ENCODE measurements at regions not wholly inside any gene's neighbourhood (a gene's known extent, or its start where the extent isn't known, plus 50 kb on each side); places are given as distances from the start of the nearest gene placed in this dataset.

DNA sequence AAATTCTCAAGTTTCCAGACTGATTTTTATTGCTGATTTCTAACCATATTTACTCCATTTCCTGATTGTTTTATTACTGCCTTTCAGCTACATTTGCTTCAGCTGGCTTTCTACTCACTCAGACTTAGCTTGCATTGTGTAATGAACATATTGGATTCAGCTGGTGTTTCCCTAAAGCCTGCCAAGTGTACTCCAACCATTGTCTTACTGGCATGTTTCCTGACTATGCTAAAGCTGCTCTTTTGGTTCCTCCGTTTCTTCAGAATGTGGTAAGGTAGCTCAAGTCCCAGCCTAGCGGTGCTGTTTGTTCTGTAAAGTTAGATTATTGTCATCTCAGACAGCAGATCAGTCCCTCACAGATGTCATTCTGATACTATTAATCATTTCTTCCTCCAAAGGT, 53.1 kb upstream of the GLRA2 start:
- intact Hi-C loops (cut with DNase I) = no loop called here

DNA sequence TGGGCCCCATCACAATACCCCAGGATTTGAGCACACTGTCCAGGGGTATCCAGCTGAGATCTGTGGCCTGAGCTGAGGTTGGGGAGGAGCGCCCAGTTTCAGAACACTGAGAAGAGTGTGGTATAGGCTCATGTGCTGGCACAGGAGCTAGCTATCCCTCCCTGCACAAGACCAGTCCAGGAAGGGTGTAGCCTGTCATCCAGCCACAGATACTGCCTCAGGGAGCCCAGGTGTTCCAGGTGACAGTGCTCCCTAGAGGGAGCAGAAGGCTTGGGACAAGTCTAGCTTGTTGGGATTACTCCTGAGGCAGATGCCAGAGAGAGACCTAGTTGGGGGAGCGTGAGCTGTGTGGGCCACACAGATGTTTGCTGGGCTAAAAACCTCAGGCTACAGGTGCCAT, 79.6 kb upstream of the GLRA2 start:
- DNase-seq = no peak
- no peak for ATAC-seq
- intact Hi-C loops (cut with DNase I) = no loop called here

More for the DNA sequence above, 53.1 kb upstream of the GLRA2 start:
- no peak for DNase-seq
- ATAC-seq = peak in 1 of 2 donors; percentile 35

DNA sequence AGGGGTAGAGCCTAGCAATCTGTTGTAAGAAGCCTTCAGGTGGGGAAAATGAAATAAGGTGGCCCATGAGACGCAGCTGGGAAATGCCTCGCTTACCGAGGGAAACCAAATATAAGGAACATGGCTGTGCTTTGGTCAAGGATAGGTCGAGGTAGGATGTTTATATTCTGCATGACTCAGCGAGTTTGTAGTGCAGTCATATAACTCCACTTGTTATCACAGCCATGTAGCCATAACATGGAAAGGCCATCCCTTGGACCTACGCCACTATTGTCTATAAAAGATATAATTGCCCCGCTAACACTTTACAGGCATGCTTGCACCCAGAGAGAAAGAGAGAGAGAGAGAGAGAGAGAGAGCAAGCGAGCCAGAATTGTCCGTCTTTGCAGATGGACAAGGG, 80.9 kb upstream of the GLRA2 start:
- intact Hi-C loops (cut with DNase I) = no loop called here
- ATAC-seq (no peak), DNase-seq (no peak)

DNA sequence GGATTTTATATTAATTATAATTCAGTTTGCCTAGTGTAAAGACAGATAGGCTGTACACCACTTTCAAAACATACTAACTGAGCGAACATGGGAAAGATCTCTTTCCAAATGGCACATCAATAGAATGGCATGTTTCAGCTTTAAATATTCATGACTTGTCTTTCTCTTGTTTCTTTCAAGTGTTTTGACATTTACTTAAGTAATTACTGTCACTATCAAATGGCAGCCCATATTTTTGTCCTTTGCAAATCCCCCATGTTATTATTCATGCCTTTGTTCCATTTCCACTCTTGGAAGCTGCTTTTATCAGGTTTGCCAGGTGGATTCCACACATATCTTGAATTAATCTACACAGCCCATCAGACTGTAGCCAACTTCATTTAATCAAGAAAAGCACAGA, 89.2 kb upstream of the GLRA2 start:
- intact Hi-C loops (cut with DNase I) = no loop called here
- ATAC-seq (no peak), DNase-seq (no peak)

DNA sequence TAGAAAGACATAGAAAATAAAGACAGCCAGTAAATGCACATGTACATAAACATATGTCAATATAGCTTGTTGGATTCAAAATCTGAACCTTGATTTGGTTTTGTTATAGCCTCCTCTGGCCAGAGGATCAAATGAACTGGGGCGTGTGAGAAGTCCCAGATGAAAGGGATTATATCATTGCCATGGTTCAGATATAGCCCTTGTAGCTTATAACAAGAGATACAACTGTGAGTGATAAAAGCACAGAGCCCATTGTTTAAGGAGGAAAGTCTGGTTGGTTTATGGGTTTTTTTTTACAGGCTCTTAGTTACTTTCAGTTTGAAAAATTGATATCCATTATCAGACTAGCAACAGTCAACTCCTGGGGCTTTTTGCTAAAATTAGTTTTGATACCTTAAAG, 101.7 kb upstream of the GLRA2 start:
- intact Hi-C loops (cut with DNase I) = no loop called here
- DNase-seq (no peak), ATAC-seq (no peak)

DNA sequence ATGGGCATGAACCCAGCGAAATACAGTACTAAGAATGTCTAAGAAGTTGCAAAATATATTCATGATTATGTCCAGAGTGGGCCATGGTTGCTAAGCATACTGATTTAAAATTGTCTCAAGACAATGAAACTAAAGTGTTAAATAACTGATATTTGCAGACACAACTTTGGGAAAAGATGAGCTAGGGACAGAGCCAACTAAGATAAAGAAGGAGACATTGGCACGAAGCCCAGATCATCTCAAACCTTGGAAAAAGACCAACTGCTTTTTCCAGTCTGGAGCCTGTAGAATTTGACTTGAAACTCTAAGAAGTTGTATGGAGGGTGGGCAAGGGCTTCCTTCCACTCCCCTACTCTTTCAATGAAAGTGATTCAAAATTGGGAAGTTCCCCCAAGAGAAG, 108.5 kb upstream of the GLRA2 start:
- no peak for ATAC-seq
- no peak for DNase-seq
- intact Hi-C loops (cut with DNase I) = no loop called here

DNA sequence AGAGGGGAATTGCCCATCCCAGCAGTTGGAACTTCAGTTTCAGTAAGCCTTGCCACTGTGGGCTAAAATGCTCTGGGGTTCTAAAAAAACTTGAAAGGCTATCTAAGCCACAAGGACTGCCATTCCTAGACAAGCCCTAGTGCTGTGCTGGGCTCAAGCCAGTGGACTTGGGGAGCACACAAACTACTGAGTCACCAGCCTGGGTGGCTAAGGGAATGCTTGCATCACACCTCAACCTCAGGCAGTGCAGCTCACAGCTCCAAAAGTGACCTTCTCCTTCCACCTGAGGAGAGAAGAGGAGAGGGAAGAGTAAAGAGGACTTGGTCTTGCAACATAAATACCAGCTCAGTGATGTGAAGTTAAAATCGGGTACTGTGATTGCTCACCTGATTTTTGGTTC, 116.7 kb upstream of the GLRA2 start:
- no peak for ATAC-seq
- intact Hi-C loops (cut with DNase I) = no loop called here
- DNase-seq = no peak

DNA sequence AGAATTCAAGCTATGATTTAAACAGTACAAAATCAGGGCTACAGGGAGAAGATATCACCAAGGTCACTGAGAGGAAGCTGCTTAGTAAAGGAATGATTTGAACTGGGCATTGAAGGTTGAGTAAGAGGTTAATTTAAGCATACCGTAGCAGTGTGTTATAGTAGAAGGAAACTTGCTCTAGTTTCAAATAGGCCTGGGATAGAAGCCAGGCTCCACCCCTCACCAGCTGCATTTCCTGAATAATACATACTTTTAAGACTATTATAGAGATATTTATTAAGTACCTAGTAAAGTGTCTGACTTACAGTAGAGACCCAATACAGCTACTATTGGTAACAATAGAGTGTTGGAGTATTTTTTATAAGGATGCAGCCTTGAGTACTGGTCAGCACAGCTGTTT, 118.0 kb upstream of the GLRA2 start:
- intact Hi-C loops (cut with DNase I) = no loop called here
- DNase-seq = no peak
- ATAC-seq = no peak

DNA sequence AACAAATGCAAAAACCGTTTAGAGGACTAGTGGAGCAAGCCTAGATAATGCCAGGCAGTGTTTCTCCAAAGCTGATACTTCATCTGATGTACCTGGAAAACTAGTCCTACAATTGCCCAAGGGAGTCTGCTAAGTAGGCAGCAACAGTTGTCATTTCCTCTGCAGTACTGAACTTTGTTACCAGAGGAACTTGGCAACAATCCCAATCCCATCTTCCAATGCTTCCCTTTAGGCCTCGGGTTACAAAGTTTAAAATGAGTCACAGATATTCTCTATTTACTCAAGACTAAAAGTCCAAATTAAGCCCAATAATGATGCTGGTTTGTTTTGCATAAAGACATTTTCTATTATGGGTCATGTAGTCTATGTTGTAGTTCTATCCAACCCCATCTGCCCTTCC, 120.0 kb upstream of the GLRA2 start:
- DNase-seq = no peak
- no peak for ATAC-seq

DNA sequence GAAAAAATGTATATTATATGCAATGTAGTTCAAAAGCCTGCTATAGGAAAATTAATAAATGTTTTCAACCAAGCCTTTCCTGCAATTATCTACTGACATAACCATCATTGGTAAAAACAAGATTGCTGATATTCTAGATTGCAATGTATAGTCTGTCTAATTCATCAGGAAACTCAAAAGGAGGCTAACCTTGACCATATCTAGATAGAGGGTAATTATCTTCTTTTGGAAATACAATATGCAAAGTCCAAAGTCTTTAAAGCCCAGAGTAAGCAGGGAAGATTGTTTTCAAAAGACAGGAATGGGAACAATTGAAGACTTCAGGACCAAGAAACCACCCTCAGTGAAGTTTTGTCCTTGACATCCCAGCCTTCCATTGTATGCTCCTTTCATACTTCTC, 123.1 kb upstream of the GLRA2 start:
- no peak for DNase-seq
- intact Hi-C loops (cut with DNase I) = no loop called here
- ATAC-seq = no peak

More for the DNA sequence above, 120.0 kb upstream of the GLRA2 start:
- intact Hi-C loops (cut with DNase I) = no loop called here

DNA sequence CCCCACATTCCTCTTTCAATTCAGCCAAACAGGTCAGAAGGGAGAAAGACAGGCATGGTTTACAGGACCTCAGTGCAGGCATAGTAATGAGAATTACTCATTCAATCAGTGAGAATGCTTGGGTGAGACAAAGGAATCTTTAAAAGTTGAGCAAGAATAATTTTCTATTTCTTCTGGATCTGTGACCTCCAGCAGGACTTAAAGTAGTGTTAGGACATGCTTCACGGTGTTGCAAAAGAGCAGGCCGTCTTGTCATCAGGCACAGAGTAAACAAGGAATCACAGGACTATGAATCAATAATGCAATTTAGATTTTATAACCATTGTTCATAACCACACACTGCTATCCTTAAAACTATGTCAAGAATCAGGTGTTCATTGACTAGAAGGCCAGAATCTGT, 130.6 kb upstream of the GLRA2 start:
- intact Hi-C loops (cut with DNase I) = no loop called here
- ATAC-seq (no peak), DNase-seq (no peak)

DNA sequence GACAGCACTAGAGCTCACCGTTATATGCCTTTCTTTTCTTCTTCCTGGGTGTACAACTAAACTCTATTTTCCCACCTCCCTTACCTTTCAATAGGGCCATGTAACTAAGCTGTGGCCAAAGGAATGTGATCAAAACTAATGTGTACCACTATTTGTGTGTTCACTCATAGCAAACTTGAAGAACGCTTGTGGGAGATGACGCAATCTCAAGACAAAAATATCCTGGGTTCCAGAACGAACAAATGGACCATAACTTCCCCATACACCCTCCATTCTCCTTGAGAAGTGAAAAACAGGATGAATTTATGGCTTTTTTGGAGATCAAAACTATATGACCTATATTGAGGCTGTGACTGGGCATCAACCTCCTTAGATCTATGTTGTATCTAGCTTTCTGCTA, 139.7 kb upstream of the GLRA2 start:
- ATAC-seq (no peak), DNase-seq (no peak)
- intact Hi-C loops (cut with DNase I) = no loop called here

DNA sequence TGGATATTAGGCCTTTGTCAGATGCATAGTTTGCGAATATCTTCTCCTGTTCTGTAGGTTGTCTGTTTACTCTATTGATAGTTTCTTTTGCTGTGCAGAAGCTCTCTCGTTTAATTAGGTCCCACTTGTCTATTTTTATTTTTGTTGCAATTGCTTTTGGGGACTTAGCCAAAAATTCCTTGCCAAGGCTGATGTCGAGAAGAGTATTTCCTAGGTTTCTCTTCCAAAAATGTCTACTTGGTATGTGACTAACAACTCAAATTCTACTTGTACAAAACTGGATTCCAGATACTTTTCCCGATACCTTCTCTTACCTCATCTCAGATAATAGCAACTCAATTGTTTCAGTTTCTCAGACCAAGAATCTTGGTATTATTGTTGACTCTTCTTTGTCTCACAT, 142.4 kb upstream of the GLRA2 start:
- DNase-seq (no peak), ATAC-seq (no peak)
- intact Hi-C loops (cut with DNase I) = no loop called here

DNA sequence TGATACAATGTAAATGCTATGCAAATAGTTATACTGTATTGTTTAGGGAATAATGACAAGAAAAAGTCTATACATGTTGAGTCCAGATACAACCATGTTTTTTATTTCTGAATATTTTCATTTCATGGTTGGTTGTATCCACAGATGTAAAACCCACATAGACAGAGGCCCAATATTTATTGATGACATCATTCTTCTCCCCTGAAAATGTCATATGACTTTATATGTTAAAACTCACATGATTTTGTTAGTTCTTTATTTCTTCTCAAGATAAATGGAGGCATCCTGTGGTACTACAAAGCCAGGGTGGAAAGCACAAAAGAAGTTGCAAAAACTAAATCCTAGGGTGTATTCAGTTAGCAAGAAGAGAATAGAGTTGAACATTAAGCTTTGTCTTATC, 149.3 kb upstream of the GLRA2 start:
- DNase-seq (no peak), ATAC-seq (no peak)
- intact Hi-C loops (cut with DNase I) = no loop called here

DNA sequence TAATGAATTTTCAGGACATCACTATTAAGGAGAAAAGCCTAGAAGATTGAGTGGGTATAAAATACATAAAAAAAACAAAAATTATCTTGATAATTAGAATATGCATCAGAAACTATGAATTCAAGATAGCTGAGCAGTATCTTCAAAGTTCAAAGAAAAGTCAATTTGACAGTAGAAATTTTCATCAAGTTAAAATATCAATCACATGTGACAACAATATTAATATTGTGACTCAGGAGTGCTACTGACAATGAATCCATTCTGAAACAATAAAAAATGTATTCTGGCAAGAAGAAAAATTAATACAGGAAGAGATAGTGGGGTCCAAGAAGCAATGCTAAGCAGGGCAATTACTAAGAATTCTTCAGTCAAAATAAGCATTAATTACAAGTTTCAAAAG, 151.9 kb upstream of the GLRA2 start:
- intact Hi-C loops (cut with DNase I) = no loop called here
- ATAC-seq = no peak
- no peak for DNase-seq

DNA sequence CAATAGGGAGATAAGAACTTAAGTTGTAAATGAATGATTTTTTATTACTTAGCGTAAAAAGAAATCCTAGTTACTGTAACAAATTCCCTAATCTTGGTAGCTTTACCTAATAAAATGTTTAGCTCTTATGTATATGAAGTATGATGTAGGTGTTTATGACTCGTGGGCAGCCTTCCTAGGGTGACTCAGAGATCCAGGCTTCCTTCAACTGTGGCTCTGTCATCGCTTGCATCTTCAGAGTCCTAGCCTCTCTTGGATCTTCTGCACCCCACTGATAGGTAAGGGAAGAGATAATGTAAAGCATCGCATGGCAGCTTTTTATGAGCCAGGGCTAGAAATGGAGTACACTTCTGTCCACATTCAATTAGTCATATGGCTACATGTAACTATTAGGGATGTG, 165.6 kb upstream of the GLRA2 start:
- DNase-seq (no peak), ATAC-seq (no peak)

DNA sequence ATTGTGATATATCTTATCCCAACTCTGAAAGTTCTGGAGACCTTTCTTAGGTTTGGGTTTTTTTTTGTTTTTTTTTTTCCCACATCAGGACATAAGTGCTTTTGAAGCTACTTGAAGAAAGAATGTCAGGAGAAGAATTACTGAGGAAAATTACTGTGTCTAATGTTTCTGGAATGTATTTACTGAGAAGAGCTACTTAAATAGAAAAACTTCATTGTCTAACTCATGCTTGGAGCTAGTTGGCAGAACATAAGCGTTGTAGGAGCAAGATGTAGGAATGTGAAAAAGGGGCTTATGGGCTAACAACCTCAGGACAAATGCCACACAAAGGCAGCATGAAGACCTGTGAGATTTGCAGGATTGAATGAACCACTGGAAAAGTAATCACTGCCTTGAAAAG, 166.6 kb upstream of the GLRA2 start:
- no peak for ATAC-seq
- intact Hi-C loops (cut with DNase I) = no loop called here

More for the DNA sequence above, 165.6 kb upstream of the GLRA2 start:
- intact Hi-C loops (cut with DNase I) = no loop called here

DNA sequence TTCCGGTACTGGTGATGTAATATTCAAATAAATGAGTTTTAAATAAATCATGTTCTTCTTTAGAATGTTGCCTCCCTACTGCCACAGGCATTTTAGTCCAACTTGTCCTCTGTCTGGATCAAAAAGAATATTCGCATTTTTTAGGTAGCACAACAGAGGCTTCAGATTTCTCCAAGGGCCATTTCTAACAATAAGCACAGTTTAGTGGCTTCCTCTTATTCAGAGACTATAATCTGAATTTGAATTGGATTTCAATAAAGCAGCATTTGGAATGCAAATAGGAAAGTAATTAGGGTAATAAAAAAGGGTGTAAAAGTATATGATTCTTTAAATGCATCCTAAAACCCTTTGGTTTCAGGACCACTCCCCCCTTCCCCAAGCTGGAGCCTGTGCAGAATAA, 167.9 kb upstream of the GLRA2 start:
- no peak for DNase-seq
- intact Hi-C loops (cut with DNase I) = no loop called here
- no peak for ATAC-seq

More for the DNA sequence above, 166.6 kb upstream of the GLRA2 start:
- no peak for DNase-seq

DNA sequence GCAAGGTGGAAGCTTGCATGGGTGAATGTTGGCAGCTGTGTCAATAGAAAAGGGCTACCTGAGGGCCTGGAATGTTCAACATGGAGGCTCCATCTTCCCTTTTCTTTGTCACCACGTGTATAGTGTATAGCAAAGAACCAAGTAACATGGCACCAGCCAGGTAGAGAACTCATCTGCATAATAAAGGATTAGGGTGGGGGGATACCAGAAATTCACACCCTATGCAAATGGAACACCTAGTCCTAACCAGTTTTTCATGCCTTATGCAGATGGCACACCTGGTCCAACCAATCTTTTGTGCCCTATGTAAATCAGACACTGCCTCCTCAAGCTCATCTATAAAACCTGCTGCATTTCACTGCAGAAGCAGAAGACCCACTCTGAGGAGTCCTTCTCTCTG, 169.6 kb upstream of the GLRA2 start:
- no peak for DNase-seq
- intact Hi-C loops (cut with DNase I) = no loop called here
- no peak for ATAC-seq

DNA sequence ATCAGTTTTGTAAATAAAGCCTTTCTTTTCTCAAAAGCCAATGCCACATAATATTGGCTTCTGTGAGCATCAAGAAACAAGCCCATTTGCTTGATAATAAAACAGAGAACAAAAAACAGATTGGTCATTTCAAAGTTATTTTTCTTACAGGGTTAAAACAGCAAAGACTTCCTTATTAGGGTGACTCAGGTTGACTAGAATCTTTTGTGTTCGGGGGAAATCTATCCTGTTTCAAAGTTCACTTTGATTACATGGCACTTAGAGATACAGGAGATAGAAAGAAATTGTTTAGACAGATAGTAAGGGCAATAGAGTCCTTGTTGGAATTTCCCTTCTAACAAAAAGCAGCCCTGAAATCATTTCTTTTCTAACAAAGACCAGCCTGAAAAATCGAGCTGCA, 170.0 kb upstream of the GLRA2 start:
- ATAC-seq = no peak
- no peak for DNase-seq
- intact Hi-C loops (cut with DNase I) = no loop called here

DNA sequence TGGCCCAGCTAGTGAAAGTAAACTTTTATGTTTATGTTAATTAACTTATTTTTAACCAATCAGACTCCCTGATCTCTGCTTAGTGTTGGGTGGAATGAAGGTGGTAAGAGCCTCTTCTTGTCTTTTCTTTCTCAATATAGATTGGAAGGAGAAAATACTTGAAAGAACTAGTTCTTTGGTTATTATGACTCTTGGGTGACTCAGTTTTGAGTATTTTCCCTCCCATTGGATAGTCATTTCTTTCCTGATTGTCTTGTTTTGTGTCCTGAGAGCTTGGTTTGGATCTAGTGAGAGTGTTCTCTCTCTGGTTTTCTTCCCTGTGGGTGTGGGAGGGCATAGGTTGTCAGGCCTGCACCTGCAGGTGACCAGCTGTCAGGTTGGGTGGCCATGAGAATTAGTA, 172.0 kb upstream of the GLRA2 start:
- no peak for ATAC-seq
- intact Hi-C loops (cut with DNase I) = no loop called here
- DNase-seq = no peak

DNA sequence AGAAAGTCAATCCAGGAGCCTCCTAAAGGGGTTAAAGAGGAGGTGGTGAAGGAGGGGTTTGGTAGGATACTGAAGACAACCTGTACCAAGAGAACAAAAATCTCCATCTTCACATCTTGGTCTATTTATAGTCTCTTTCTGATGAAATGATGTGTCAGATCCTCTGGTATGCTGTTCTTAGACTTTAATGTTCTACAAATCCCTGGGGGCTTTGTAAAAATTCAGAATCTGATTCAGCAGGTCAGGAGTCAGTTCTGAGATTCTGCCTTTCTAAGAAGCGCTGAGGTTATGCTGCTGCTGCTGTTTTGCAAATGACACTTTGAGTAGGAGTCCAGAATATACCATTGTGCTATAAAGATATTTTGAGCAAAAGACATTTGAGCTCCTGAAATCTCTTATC, 172.9 kb upstream of the GLRA2 start:
- ATAC-seq (no peak), DNase-seq (no peak)
- intact Hi-C loops (cut with DNase I) = no loop called here

DNA sequence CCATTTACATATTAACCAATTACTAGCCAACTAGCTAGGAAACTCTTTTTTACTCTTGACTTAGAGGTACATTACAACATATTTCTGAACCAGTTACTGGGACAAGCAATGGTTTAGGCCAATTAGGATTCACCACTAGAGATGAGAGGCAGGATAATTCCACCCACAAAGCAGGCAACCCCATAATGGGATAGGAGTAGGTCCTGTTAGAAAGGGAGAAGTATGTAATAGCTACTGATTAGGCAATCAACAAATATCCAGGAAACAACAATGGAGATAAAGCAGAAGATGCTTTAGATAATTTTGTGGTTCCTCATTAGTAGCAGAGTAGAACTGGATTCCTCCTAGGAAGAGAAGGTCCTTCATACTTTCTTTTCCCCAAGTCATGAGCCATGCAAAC, 173.8 kb upstream of the GLRA2 start:
- no peak for ATAC-seq
- intact Hi-C loops (cut with DNase I) = no loop called here
- DNase-seq = no peak

Data from left cardiac atrium (tissue), 4 donors.